C4-2B (cell line): ENCODE measurements at regions not wholly inside any gene's neighbourhood (a gene's known extent, or its start where the extent isn't known, plus 50 kb on each side); places are given as distances from the start of the nearest gene placed in this dataset.

Experiments used
- H3K27ac ChIP-seq: fragments of 450-650 bp; 2 replicates; pipeline ENCODE4 v1.5.1; 2017
- ZFX ChIP-seq: fragments of 450-650 bp; IDR thresholded peaks from 2 replicates; pipeline ENCODE4 v1.6.1; 2017
- TF ChIP-seq, protein P1 (sequence below): fragments of 450-650 bp; conservative IDR thresholded peaks from 2 replicates; pipeline ENCODE4 v1.5.1; 2017; ENCODE audit warnings: mild to moderate bottlenecking

DNA sequence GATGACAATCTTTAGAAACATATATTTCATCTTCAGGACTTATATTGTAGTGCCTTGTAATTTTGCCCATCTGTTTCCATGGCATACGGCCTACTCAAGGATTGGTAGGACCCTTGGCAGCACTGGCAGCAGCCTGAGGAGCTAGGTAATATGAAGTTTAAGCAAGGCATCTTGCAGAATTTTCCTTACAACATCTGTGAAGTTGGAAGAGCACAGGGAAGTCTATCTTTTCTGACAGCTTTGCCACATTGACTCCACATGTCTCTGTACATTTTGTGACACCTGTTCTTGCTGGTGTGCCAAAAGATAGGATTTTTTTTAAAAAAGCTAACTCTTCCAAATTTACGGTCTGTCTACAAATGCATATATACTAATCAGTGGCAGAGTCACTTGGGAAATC is 1235.2 kb downstream of the PCDH7 start:
- no peak overlapping the region for H3K27ac ChIP-seq
- TF ChIP-seq, protein P1, sequence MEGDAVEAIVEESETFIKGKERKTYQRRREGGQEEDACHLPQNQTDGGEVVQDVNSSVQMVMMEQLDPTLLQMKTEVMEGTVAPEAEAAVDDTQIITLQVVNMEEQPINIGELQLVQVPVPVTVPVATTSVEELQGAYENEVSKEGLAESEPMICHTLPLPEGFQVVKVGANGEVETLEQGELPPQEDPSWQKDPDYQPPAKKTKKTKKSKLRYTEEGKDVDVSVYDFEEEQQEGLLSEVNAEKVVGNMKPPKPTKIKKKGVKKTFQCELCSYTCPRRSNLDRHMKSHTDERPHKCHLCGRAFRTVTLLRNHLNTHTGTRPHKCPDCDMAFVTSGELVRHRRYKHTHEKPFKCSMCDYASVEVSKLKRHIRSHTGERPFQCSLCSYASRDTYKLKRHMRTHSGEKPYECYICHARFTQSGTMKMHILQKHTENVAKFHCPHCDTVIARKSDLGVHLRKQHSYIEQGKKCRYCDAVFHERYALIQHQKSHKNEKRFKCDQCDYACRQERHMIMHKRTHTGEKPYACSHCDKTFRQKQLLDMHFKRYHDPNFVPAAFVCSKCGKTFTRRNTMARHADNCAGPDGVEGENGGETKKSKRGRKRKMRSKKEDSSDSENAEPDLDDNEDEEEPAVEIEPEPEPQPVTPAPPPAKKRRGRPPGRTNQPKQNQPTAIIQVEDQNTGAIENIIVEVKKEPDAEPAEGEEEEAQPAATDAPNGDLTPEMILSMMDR, result no peak

- H3K27ac ChIP-seq, result no peak overlapping the region
- no peak for TF ChIP-seq ZFX
- TF ChIP-seq, protein P1, result no peak
These were observed 1239.8 kb downstream of the PCDH7 start for GRCh38 chr4:31959972-31960371.

GRCh38 chr4:31964685-31965084 is 1244.5 kb downstream of the PCDH7 start:
- no peak overlapping the region for H3K27ac ChIP-seq
- TF ChIP-seq, protein P1, result no peak
- TF ChIP-seq ZFX, result no peak

DNA sequence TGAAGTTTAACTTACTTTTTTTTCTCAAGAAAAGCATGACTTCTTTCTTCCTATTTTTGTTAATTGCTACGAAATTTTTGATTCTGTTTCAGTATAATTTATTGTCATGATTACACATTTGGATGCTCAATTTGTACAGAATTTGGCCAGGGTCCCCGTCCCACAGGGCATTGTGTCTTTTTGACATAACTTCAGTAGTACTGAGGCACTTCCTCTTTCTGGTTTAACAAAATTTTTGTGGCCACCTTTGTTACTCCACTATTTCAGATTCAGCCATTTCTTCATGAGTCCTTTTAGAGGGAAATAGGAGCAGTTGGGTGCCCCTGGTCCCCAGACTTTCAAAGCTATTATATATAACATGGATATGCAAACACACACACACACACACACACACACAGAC is 1248.7 kb downstream of the PCDH7 start:
- TF ChIP-seq, protein P1, result no peak
- no peak for TF ChIP-seq ZFX
- H3K27ac ChIP-seq, result no peak overlapping the region

- no peak overlapping the region for H3K27ac ChIP-seq
- TF ChIP-seq, protein P1, result no peak
- no peak for TF ChIP-seq ZFX
These were observed 1254.4 kb downstream of the PCDH7 start for GRCh38 chr4:31974490-31975002.

DNA sequence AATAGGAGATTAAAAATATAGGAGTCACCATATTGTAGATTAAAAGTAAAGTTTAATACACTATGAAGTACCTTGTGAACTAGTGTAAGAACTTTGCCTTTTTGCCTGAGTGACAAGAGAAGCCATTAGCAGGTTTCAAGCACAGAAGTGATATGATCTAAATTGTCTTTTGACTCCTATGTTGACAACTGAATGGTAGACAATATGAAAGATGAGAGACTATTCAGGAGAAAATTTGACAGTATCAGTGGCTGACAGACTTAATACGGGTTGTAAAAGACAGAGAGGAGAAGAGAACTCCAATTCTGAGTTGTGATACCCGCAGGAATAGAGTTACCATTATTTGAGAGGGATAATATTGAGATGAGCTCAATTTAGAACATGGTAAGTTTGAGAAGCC is 1259.8 kb downstream of the PCDH7 start:
- TF ChIP-seq ZFX, result no peak
- TF ChIP-seq, protein P1, result no peak
- no peak overlapping the region for H3K27ac ChIP-seq

DNA sequence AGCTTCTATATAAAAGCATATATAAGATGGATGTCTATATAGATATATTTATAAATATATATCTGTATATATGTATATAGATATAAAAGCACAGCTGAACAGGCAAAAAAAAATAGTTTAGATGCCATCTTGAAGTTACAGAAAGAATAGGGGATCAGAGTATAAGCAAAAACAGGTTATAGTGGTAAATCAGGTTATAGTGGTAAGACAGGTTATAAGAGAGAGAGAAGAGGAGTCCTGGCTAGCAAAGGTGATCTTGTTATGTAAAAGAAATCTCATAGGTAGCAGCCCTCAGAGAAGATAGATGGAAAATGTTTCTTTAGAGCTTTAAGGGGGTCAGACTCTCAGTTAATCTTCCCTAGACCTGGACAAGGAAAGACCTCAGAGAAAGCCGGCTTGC is 1263.1 kb downstream of the PCDH7 start:
- TF ChIP-seq, protein P1, result no peak
- TF ChIP-seq ZFX, result no peak
- no peak overlapping the region for H3K27ac ChIP-seq
